Heart left ventricle (tissue), 16 donors: ENCODE measurements at regions not wholly inside any gene's neighbourhood (a gene's known extent, or its start where the extent isn't known, plus 50 kb on each side); places are given as distances from the start of the nearest gene placed in this dataset.

Experiments used
- ATAC-seq, 4 donors: fragments of 200-7000 bp; cut with Tn5 transposase; one replicate each; pipeline ENCODE4 v1.9.1; 2020 to 2022; ENCODE audit warnings: moderate library complexity in 4 of 4, mild to moderate bottlenecking in 3 of 4, moderate number of reproducible peaks in 1 of 4
- DNase-seq, 5 donors: peaks; one replicate each; pipeline ENCODE4 v3.0.0-alpha.2; 2020
- H3K27ac ChIP-seq, 12 donors: fragments of 200-600 bp; sonication (generic) in 4 of 12; one replicate each; pipeline versions ENCODE4 v1.5.0 to v1.8.0; 2016 to 2022; ENCODE audit warnings: mild to moderate bottlenecking in 2 of 12
- H3K27me3 ChIP-seq, 9 donors: fragments of 200-600 bp; sonication (generic) in 2 of 9; one replicate each; pipeline versions ENCODE4 v1.5.1 to v1.8.0; 2016 to 2022; ENCODE audit warnings: mild to moderate bottlenecking in 3 of 9
- H3K36me3 ChIP-seq, 9 donors: fragments of 200-600 bp; sonication (generic) in 2 of 9; one replicate each; pipeline versions ENCODE4 v1.5.0 to v1.8.0; 2018 to 2022; ENCODE audit warnings: mild to moderate bottlenecking in 2 of 9
- H3K4me1 ChIP-seq, 12 donors: fragments of 200-600 bp; sonication (generic) in 4 of 12; one replicate each; pipeline versions ENCODE4 v1.5.0 to v1.8.0; 2016 to 2022; ENCODE audit warnings: mild to moderate bottlenecking in 3 of 12
- H3K4me3 ChIP-seq, 12 donors: fragments of 200-600 bp; sonication (generic) in 4 of 12; one replicate each; pipeline versions ENCODE4 v1.5.0 to v1.8.0; 2017 to 2022; ENCODE audit warnings: mild to moderate bottlenecking in 9 of 12, moderate library complexity in 4 of 12
- H3K9me3 ChIP-seq, 12 donors: fragments of 200-600 bp; sonication (generic) in 4 of 12; one replicate each; pipeline versions ENCODE4 v1.5.0 to v1.8.0; 2016 to 2022; ENCODE audit warnings: mild to moderate bottlenecking in 1 of 12
- POLR2A ChIP-seq, 2 donors: fragments of 450-650 bp; IDR thresholded peaks; one replicate each; pipeline ENCODE4 v1.6.1; 2017; ENCODE audit warnings: antibody characterized with exemption in 2 of 2, mild to moderate bottlenecking in 2 of 2, moderate library complexity in 2 of 2
- WGBS, 4 donors: extraction: QIAGEN DNeasy Blood & Tissue Kit in 2 of 4; methylation state at CpG; one replicate each; pipeline versions ENCODE4 v1.1.5 to v1.1.7; 2013 to 2018; 5-methylcytosine and 5-hydroxymethylcytosine counted together
- intact Hi-C, 10 donors: fragments of 100-400 bp; cut with DNase I; formaldehyde crosslinking; loops; one replicate each; pipeline versions ENCODE4 v1.11.1 to v1.14.2; 2022
- TF ChIP-seq, protein P1 (sequence below), 12 donors: fragments of 200-600 bp; sonication (generic) in 4 of 12; IDR thresholded peaks; one replicate each; pipeline versions ENCODE4 v1.5.0 to v1.8.0; 2018 to 2022; ENCODE audit warnings: antibody characterized with exemption in 12 of 12, mild to moderate bottlenecking in 5 of 12
- donor health status: ischemic (EF 13 %, LVEDD 7.1; RV severe dilation, severe dysfunction).
- donor health status: healthy with polysubstance abuse.
- donor health status: DM: no; HTN: yes; CAD: no.
- donor health status: DM: no; HTN: no; CAD: no.
- donor health status: ischemic (EF 25% LVEDD 6.9; RV normal size, moderate dysfunction).
- donor health status: ischemic (EF 25% LVEDD 5.7; RV mildly dilated, moderate dysfunction).
- donor health status: healthy.
- donor health status: DM: yes; HTN: yes; CAD: no.
- donor health status: ischemic (EF 35%, LVEDD 5.7; RV mildly dilated, moderate dysfunction).
- donor health status: nonischemic (EF 11% LVEDD 7.7; RV severe dilation, severe dysfunction).
- donor health status: DM: yes; HTN: yes; CAD: no.
- donor health status: PGD.
- donor health status: ischemic (EF 29% LVEDD 5.4; RV normal size, mild dysfunction).
- donor health status: nonischemic (EF 23%, LVEDD 6.1; RV moderate dilation, normal function).

DNA sequence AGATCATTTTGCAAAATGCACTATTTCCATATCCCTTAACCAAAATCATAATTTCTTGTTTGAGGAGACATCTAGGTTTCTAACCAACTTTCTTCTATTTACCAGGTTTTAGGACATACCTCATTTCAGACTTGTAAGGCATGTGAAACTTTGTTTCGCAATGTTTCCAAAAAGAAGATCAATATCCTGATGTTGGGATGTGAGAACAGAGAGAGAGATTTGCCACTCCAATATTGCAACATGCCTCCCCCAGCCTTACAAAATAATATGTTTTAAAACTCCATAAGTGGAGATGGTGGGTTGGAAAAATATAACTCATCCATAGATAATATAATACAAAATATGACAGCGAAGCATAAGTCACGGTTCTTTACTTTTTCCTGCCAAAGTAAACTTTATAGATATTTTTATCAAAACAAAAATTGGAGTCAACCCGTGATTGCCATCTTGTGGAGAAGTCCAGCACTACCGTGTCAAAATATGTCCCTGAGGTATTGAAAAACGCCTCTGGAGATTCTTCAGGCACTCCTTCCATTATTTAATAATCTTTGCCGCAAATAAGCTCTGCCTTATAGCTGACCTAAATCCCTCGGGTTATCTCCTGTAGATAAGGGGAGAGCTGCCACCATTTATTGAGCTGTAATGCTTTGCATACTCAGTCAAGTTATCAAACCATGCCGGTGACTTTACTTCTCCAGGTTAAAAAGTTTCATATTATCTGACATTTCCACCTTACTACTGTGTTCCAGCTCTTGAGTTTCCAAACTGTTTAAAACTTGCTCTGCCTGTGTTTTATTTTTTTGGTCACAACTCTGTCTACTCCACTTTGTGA is 534.2 kb downstream of the HACE1 start:
- H3K27me3 ChIP-seq: no peaks in the 10 kb centered on the region
- no peak for DNase-seq
- no peak overlapping the region for H3K27ac ChIP-seq
- peaks cover 0 to 2% (median 0%) of the 10 kb centered on the region in 12 donors for H3K4me1 ChIP-seq
- H3K9me3 ChIP-seq: peaks cover 0 to 4% (median 0%) of the 10 kb centered on the region in 12 donors
- 17 to 19% (median 19%) methylated on average over 9 of the region's 9 CpGs for WGBS, 4 donors
- ATAC-seq: no peak
- intact Hi-C loops: no loop called here
- no peaks in the 10 kb centered on the region for H3K36me3 ChIP-seq
- no peak overlapping the region for H3K4me3 ChIP-seq
- TF ChIP-seq, protein P1, sequence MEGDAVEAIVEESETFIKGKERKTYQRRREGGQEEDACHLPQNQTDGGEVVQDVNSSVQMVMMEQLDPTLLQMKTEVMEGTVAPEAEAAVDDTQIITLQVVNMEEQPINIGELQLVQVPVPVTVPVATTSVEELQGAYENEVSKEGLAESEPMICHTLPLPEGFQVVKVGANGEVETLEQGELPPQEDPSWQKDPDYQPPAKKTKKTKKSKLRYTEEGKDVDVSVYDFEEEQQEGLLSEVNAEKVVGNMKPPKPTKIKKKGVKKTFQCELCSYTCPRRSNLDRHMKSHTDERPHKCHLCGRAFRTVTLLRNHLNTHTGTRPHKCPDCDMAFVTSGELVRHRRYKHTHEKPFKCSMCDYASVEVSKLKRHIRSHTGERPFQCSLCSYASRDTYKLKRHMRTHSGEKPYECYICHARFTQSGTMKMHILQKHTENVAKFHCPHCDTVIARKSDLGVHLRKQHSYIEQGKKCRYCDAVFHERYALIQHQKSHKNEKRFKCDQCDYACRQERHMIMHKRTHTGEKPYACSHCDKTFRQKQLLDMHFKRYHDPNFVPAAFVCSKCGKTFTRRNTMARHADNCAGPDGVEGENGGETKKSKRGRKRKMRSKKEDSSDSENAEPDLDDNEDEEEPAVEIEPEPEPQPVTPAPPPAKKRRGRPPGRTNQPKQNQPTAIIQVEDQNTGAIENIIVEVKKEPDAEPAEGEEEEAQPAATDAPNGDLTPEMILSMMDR (IDR thresholded peaks at IDR 0.05): peak in 11 of 12 donors; percentile 17 to 55 (median 32)
- TF ChIP-seq POLR2A (IDR thresholded peaks at IDR 0.05): no peak

DNA sequence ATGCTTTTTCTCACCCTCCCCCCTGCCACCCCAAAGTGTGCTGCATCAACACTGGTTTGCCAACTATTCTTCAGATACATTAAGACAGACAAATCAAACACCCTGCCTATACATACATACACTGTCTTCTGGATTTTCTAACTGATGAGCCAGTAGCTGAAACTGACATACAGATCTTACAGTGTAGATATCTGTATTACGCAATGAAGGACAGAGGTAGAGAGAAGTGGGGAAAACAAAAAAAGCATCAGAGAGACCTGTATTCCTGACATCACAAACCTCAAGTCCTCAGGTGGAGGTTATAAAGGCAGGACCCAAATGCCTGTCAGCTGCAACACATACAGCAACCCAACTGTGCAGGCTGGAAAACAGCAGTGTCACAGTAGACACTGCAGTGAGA is 535.4 kb downstream of the HACE1 start:
- H3K27me3 ChIP-seq: peaks cover 0 to 2% (median 0%) of the 10 kb centered on the region in 9 donors
- H3K27ac ChIP-seq: no peak overlapping the region
- no peaks in the 10 kb centered on the region for H3K36me3 ChIP-seq
- H3K4me1 ChIP-seq: peaks cover 0 to 2% (median 0%) of the 10 kb centered on the region in 12 donors
- H3K4me3 ChIP-seq: no peak overlapping the region
- WGBS, 4 donors: 92 to 97% (median 95%) methylated on average over 1 of the region's 1 CpG
- no peak for ATAC-seq
- DNase-seq: no peak
- TF ChIP-seq, protein P1 (IDR thresholded peaks at IDR 0.05): no peak
- TF ChIP-seq POLR2A (IDR thresholded peaks at IDR 0.05): no peak
- intact Hi-C loops: no loop called here
- peaks cover 0 to 4% (median 0%) of the 10 kb centered on the region in 12 donors for H3K9me3 ChIP-seq

DNA sequence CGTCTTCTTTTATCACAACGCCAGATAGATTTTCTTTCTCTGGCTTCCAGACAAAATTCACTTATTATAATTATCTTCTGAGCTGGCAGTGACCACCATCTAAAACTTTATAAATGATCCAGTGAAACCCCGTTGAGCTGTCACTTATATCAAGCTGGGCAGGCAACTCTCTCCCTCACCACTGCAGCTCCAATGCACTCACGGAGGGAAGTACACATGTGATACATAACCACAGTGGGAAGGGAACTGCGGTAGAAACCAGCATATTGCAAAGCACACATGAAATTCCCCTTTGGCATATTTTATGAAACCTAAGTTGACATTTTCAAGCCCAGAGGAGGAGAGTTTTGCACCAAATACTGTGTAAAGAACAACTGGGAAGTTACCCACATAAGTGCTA is 536.9 kb downstream of the HACE1 start:
- Histone ChIP-seq H3K9me3 (peaks cover 0 to 4% (median 0%) of the 10 kb centered on the region in 12 donors), H3K27me3 (peaks cover 0 to 2% (median 0%) of the 10 kb centered on the region in 9 donors), H3K36me3 (no peaks in the 10 kb centered on the region), H3K27ac (no peak overlapping the region), H3K4me3 (no peak overlapping the region), H3K4me1 (peaks cover 0 to 2% (median 0%) of the 10 kb centered on the region in 12 donors)
- DNase-seq (no peak), ATAC-seq (no peak)
- 57 to 68% (median 65%) methylated on average over 5 of the region's 5 CpGs for WGBS, 4 donors
- TF ChIP-seq, protein P1 (IDR thresholded peaks at IDR 0.05): no peak
- TF ChIP-seq POLR2A (IDR thresholded peaks at IDR 0.05): no peak
- intact Hi-C loops: no loop called here

DNA sequence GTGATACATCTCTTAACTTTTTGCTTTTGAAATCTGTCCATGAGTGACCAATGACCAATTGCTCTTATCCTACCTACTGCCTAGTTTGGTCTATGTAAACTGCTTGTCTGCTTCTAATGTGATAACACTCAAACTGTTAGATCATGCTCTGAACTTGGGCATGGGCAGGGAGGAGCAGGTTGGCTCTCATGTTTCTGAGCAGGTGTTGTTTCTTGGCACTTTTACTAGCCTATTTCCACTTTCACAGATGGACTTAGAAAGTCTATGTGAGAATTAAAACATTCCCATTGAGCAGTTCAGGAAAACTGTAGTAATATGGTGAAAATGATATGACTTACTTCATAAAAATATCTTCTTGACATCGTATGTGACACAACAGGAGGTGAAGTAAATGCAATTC is 538.4 kb downstream of the HACE1 start:
- intact Hi-C loops: no loop called here
- Histone ChIP-seq H3K4me3 (no peak overlapping the region), H3K36me3 (no peaks in the 10 kb centered on the region), H3K9me3 (no peaks in the 10 kb centered on the region), H3K27me3 (peaks cover 0 to 2% (median 0%) of the 10 kb centered on the region in 9 donors), H3K27ac (no peak overlapping the region), H3K4me1 (peaks cover 0 to 2% (median 0%) of the 10 kb centered on the region in 12 donors)
- TF ChIP-seq, protein P1 (IDR thresholded peaks at IDR 0.05): no peak
- no peak for TF ChIP-seq POLR2A (IDR thresholded peaks at IDR 0.05)
- 74 to 76% (median 75%) methylated on average over 1 of the region's 1 CpG for WGBS, 4 donors
- no peak for ATAC-seq
- no peak for DNase-seq
